ENCODE measurements at regions not wholly inside any gene's neighbourhood (a gene's known extent, or its start where the extent isn't known, plus 50 kb on each side); places are given as distances from the start of the nearest gene placed in this dataset.

GRCh38 chr17:73938706-73939105, 264.8 kb upstream of the RPL38 start:
- DNase-seq = no peak

- no peak for DNase-seq
These were observed 263.7 kb upstream of the RPL38 start for GRCh38 chr17:73939806-73940205.

GRCh38 chr17:73940511-73940910, 263.0 kb upstream of the RPL38 start:
- DNase-seq = no peak

GRCh38 chr17:73941919-73942530, 261.5 kb upstream of the RPL38 start:
- DNase-seq = no peak

DNA sequence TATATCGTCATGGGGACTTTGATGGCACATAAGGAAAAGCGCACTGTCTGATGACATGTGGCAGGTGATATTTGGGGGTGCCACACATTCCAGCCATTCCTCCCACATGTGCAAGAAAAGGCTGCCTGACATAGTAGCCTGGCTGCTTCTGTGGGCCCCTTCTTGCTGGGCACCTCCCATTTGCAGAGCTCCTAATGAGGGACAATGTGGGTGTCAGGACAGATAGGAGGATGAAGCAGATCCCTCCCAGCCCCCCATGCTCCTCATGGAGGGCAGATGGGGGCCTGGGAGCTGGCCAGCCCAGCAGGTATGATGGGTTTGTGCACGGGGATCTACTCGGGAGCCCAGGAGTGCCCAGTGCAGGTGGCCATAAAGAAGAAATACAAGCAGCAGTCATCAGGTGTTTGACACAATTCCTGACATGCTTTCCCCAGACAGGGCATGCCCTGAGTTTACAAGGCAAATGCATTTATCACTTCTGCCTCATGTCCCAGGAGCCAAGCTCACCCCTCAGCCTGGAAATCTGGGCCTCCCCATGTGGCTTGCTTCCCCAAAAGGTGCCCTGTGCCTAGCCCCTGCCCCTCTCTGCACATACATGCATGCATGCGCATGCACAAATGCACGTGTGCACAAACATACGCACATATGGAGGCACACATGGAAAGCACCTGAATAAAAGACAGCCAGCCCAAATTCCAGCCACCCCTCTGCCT, 260.6 kb upstream of the RPL38 start:
- DNase-seq = no peak

DNA sequence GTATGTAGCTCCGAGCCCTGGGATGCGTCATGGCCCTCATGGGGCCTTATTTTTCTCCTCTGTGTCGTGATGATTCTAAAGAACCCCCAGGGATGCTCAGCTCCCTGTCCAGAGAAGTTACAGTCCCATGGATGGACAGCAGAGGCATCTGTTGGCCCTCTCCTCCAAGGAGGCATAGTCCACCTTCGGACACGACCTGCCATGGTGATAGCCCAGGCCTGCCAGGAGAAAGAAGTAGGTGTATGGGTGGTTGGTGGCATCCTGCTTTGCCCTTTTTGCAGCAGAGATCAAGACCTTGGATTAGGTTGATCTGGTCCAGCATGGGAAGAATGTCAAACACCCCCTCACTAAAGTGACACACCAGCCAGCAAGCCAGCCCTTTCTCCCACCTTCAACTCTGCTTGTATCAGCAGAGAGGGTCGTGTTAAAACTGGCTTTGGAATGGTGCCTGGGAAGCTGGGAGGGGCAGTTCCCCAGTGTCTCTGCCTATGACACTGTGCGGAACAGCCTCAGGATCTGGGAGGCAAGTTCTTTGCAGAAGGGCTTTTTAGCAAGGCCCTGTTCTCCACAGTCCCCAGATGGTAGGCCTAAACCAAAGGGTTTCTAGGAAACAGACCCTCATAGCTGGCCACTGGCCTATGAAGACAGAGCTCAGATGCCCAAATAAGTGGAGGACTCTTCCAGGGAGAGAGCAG, 259.9 kb upstream of the RPL38 start:
- DNase-seq = no peak

DNA sequence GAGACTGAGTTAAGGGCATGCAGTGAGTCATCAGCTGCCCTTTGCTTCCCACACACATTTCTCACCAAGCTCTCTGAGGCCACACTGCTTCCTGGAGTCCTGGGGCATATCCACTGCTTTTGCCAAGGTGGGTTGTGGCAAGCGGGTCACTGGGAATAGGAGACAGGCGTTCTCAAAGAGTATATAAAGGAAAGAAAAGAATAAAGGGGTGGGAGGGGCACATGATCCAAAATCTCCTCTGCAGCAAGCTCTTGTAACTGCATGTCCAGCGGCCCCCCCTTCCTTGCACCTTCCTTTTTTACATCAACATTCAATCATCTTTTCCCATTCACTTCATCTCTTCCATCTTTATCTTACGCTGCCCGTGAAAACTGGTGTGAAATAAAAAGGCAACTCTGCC, 259.1 kb upstream of the RPL38 start:
- no peak for DNase-seq

DNA sequence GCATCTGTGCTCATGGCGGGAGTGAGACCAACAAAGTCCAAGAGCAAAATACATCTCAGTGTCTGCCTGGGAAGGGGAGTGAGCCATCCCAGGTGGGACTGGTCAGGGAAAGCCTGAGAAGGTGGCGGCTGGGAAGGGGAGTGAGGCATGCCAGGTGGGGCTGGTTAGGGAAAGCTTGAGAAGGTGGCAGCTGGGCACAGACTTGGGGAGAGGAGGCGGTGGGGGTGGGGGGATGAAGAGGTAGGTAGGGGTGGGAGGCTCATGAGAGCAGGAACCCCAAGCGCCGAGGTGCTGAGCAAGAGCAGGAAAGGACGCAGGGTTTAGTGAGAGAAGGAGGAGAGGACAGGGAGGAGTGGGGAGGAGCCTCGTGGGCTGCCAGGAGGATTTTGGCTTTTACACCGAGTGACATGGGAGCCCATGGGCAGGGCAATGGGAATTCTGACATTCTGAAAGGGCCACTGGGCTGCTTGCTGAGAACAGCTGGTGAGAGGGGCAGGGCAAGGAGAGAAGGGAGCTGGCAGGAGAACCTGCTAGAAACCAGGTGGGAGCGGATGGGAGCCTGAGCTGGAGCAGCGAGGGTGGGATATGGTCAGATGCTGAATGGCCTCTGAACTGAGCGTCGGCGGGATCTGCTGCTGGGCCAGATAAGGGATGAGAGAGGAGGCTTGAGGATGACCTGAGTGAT, 256.1 kb upstream of the RPL38 start:
- DNase-seq = no peak

- no peak for DNase-seq
These were observed 255.5 kb upstream of the RPL38 start for GRCh38 chr17:73947966-73948355.

GRCh38 chr17:73949903-73950592, 253.4 kb upstream of the RPL38 start:
- no peak for DNase-seq

DNA sequence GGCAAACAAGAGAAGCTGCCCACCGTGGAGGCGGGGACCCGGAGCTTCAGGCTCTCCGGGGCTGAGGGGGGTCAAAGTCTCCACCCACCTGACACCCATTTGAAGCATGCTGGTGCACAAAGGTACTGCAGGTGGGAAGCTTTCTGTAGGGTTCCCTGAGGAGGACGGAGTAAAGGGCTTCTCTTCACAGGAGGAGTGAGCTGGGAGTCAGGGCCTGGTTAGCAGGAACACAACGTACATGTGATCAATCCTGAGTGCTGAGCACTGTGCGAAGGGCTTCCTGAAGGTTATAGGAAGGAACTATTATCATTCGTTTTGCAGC, 252.9 kb upstream of the RPL38 start:
- no peak for DNase-seq

DNA sequence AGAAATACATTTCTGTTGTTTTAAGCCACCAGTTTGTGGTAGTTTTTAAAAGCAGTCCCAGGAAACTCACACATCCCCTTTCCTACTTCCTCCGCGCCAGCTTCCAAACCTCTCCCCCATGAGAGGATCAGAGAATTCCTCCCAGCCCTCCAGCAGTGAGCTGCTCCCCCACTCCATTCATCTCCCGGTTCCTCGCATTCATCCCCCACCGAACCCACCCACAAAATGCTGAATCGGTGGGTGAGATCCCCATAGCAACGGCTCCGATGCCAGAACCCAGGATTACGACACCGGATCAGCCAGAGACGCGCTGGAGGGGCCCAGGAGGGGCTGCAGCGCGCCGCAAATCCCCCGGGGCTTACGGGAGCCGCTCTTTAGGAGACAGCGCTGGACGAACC, 251.4 kb upstream of the RPL38 start:
- no peak for DNase-seq

- DNase-seq = no peak
These were observed 250.8 kb upstream of the RPL38 start for GRCh38 chr17:73952480-73953205.

DNA sequence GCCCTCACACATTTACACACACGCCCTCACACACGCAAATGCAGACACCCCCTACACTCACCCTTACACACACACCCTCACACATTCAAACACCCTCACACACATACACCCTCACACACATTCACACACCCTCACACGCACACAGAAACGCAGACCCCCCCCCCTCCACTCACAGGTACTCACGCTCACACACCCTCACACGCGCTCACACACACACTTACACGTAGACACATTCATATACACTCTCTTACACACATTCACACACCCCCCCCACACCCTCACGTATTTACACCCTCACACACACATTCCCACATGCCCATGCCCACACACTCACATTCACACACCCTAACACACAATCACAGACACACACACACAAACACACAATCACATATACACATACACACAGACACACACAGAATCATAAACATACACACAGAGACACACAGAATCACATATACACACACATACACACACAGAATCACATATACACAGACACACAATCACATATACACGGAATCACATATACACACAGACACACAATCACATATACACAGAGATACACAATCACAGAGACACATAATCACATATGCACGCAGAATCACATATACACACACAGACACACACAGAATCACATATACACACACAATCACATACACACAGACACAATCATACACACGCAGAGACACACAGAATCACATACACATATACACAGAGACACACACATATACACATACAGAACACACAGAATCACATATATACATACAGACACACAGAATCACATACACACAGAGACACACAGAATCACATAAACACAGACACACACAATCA, 250.1 kb upstream of the RPL38 start:
- no peak for DNase-seq

DNA sequence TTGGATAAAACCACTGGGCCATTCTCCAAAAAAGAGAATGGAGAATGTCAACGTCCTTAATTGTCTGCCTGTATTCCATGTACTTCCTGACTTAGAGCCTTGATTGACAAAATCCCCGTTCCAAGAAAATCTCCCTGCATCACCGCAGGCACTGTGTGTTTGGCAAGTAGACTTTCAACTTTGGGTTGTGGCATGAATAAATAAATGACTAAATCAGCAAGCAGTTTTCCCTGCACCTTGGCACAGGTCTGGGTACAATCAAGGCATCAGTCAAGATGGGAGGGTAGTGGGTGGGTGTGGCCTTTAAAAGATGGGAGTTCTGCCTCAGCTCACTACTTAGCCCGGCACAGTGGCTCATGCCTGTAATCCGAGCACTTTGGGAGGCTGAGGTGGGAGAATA, 248.5 kb upstream of the RPL38 start:
- no peak for DNase-seq

- DNase-seq = no peak
These were observed 247.9 kb upstream of the RPL38 start for GRCh38 chr17:73955616-73956015.

GRCh38 chr17:73956169-73956568, 247.3 kb upstream of the RPL38 start:
- DNase-seq = no peak

- DNase-seq = no peak
These were observed 246.6 kb upstream of the RPL38 start for GRCh38 chr17:73956595-73957465.

GRCh38 chr17:73957564-73957963, 245.9 kb upstream of the RPL38 start:
- DNase-seq = no peak

DNA sequence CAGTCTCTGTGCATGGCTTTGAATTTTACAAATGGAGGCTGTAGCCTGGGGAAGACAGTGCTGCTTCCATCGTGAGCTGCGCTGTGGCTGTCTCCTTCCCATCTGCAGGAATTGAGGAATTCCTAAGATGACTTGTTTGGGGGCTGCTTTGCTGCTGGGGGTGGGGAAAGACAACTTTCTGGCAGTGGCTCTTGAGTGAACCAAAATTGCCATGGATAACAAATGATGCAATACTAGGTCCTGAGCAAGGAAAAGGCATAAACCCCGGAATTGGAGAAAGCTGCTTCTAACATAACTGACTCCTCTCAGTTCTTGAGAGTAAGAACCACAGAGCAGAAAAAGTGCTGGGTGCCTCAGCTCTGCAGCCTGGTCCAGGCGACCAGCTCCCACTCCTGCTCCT, 245.0 kb upstream of the RPL38 start:
- no peak for DNase-seq

- no peak for DNase-seq
These were observed 243.0 kb upstream of the RPL38 start for GRCh38 chr17:73960469-73960868.

All from NCI-H748 treated with DMSO at 0.1 percent for 48 hours (cell line).